Liver (tissue), 8 donors: ENCODE measurements at regions not wholly inside any gene's neighbourhood (a gene's known extent, or its start where the extent isn't known, plus 50 kb on each side); places are given as distances from the start of the nearest gene placed in this dataset.

ENCODE experiments used
- DNase-seq: peaks from one replicate; pipeline ENCODE4 v3.0.0-alpha.2; 2017; ENCODE audit warnings: low spot score
- H3K27ac ChIP-seq, 2 donors: one replicate each; pipeline ENCODE4 v1.7.0; 2013; ENCODE audit warnings: inconsistent platforms in 2 of 2, low read length in 2 of 2, control low read depth in 1 of 2, low read depth in 1 of 2, mild to moderate bottlenecking in 1 of 2
- H3K27me3 ChIP-seq, 4 donors: one replicate each; pipeline versions ENCODE4 v1.6.1 to v1.7.0; 2013; ENCODE audit warnings: low read length in 3 of 4, inconsistent platforms in 1 of 4, mild to moderate bottlenecking in 1 of 4, moderate library complexity in 1 of 4; ENCODE audit not compliant: control insufficient read depth in 4 of 4, insufficient read depth in 4 of 4
- H3K36me3 ChIP-seq, 4 donors: one replicate each; pipeline versions ENCODE4 v1.6.1 to v1.7.0; 2013; ENCODE audit warnings: low read length in 3 of 4, mild to moderate bottlenecking in 3 of 4, low read depth in 1 of 4, moderate library complexity in 1 of 4; ENCODE audit not compliant: control insufficient read depth in 4 of 4, insufficient read depth in 3 of 4
- H3K4me1 ChIP-seq, 4 donors: one replicate each; pipeline versions ENCODE4 v1.6.1 to v1.7.0; 2013; ENCODE audit warnings: low read length in 3 of 4, mild to moderate bottlenecking in 3 of 4, moderate library complexity in 1 of 4; ENCODE audit not compliant: control insufficient read depth in 4 of 4, insufficient read depth in 4 of 4
- H3K4me3 ChIP-seq, 3 donors: one replicate each; pipeline versions ENCODE4 v1.6.1 to v1.7.0; 2013; ENCODE audit warnings: low read length in 3 of 3, control low read depth in 1 of 3, low read depth in 1 of 3, mild to moderate bottlenecking in 1 of 3
- H3K9ac ChIP-seq, 2 donors: one replicate each; pipeline ENCODE4 v1.7.0; 2013; ENCODE audit warnings: low read length in 2 of 2, mild to moderate bottlenecking in 2 of 2, moderate library complexity in 2 of 2, control low read depth in 1 of 2, low read depth in 1 of 2
- H3K9me3 ChIP-seq, 4 donors: one replicate each; pipeline versions ENCODE4 v1.6.1 to v1.7.0; 2013; ENCODE audit warnings: low read length in 3 of 4; ENCODE audit not compliant: control insufficient read depth in 4 of 4
- ATF3 ChIP-seq: IDR thresholded peaks from 2 replicates; pipeline ENCODE4 v1.6.1; 2016; ENCODE audit warnings: antibody characterized with exemption
- CTCF ChIP-seq: fragments of 150-350 bp; IDR thresholded peaks from 2 replicates; pipeline ENCODE4 v1.5.1; 2017; ENCODE audit warnings: improper control_type of control experiment, low read depth, low read length; ENCODE audit not compliant: missing input control
- GABPA ChIP-seq, 2 donors: IDR thresholded peaks in 1 of 2; conservative IDR thresholded peaks in 1 of 2; 2 replicates each; pipeline ENCODE4 v1.6.1; 2016; ENCODE audit warnings: antibody characterized with exemption in 2 of 2, mild to moderate bottlenecking in 1 of 2, moderate library complexity in 1 of 2
- HNF4A ChIP-seq, 2 donors: conservative IDR thresholded peaks; 2 replicates each; pipeline ENCODE4 v1.6.1; 2016; ENCODE audit warnings: antibody characterized with exemption in 2 of 2, mild to moderate bottlenecking in 2 of 2
- HNF4G ChIP-seq: IDR thresholded peaks from 2 replicates; pipeline ENCODE4 v1.6.1; 2016; ENCODE audit warnings: antibody characterized with exemption
- JUND ChIP-seq, 2 donors: IDR thresholded peaks; 2 replicates each; pipeline ENCODE4 v1.6.1; 2016; ENCODE audit warnings: antibody characterized with exemption in 2 of 2
- NR2F2 ChIP-seq: IDR thresholded peaks from 2 replicates; pipeline ENCODE4 v1.6.1; 2016; ENCODE audit warnings: antibody characterized with exemption
- RAD21 ChIP-seq, 2 donors: IDR thresholded peaks; 2 replicates each; pipeline ENCODE4 v1.6.1; 2016; ENCODE audit warnings: antibody characterized with exemption in 2 of 2, mild to moderate bottlenecking in 2 of 2
- REST ChIP-seq: IDR thresholded peaks from 2 replicates; pipeline ENCODE4 v1.6.1; 2016; ENCODE audit warnings: antibody characterized with exemption, mild to moderate bottlenecking
- RXRA ChIP-seq, 2 donors: IDR thresholded peaks; 2 replicates each; pipeline ENCODE4 v1.6.1; 2017 to 2018; ENCODE audit warnings: antibody characterized with exemption in 2 of 2, mild to moderate bottlenecking in 1 of 2
- SP1 ChIP-seq: IDR thresholded peaks from 2 replicates; pipeline ENCODE4 v1.6.1; 2018; ENCODE audit warnings: antibody characterized with exemption, mild to moderate bottlenecking
- TAF1 ChIP-seq: conservative IDR thresholded peaks from 2 replicates; pipeline ENCODE4 v1.6.1; 2016; ENCODE audit warnings: antibody characterized with exemption, mild to moderate bottlenecking
- ZBTB33 ChIP-seq: IDR thresholded peaks from 2 replicates; pipeline ENCODE4 v1.6.1; 2016; ENCODE audit warnings: antibody characterized with exemption
- whole genome bisulfite sequencing: extraction: QIAGEN DNeasy Blood & Tissue Kit; methylation state at CpG from one replicate; pipeline ENCODE4 v1.1.7; 2013; 5-methylcytosine and 5-hydroxymethylcytosine counted together
- donor health status: healthy.
- donor health status: healthy.
- donor health status: healthy.
- donor health status: healthy.
- donor health status: healthy.

GRCh38 chr18:56076723-56077122, 488.7 kb upstream of the TCF4 start:
- Histone ChIP-seq H3K9me3 (no peaks in the 10 kb centered on the region), H3K27ac (no peak overlapping the region), H3K9ac (no peak overlapping the region), H3K4me3 (no peak overlapping the region), H3K4me1 (no peaks in the 10 kb centered on the region), H3K27me3 (no peaks in the 10 kb centered on the region), H3K36me3 (no peaks in the 10 kb centered on the region)
- no peak for DNase-seq
- 89% methylated on average over 1 of the region's 1 CpG for WGBS
- no peak for TF ChIP-seq SP1
- no peak for TF ChIP-seq HNF4G
- no peak for TF ChIP-seq ATF3
- TF ChIP-seq NR2F2 = no peak
- TF ChIP-seq GABPA (IDR thresholded peaks at IDR 0.05 in 1 of 2, conservative IDR thresholded peaks at IDR 0.05 in 1 of 2) = no peak
- TF ChIP-seq RAD21 (IDR thresholded peaks at IDR 0.05) = no peak
- no peak for TF ChIP-seq RXRA (IDR thresholded peaks at IDR 0.05)

GRCh38 chr18:56068701-56069100, 480.7 kb upstream of the TCF4 start:
- H3K27me3 ChIP-seq = no peaks in the 10 kb centered on the region
- no peak overlapping the region for H3K27ac ChIP-seq
- no peak for DNase-seq
- 70% methylated on average over 5 of the region's 5 CpGs for WGBS
- H3K4me3 ChIP-seq = no peak overlapping the region
- H3K36me3 ChIP-seq = no peaks in the 10 kb centered on the region
- TF ChIP-seq ZBTB33 (no peak), TAF1 (no peak), NR2F2 (no peak), HNF4G (no peak)
- H3K9me3 ChIP-seq = no peaks in the 10 kb centered on the region
- H3K9ac ChIP-seq = no peak overlapping the region
- H3K4me1 ChIP-seq = no peaks in the 10 kb centered on the region

- H3K36me3 ChIP-seq = no peaks in the 10 kb centered on the region
- no peak for DNase-seq
- no peak overlapping the region for H3K4me3 ChIP-seq
- no peak overlapping the region for H3K9ac ChIP-seq
- H3K4me1 ChIP-seq = no peaks in the 10 kb centered on the region
- TF ChIP-seq SP1 (no peak), GABPA (IDR thresholded peaks at IDR 0.05 in 1 of 2, conservative IDR thresholded peaks at IDR 0.05 in 1 of 2) (no peak), RXRA (IDR thresholded peaks at IDR 0.05) (no peak), HNF4A (conservative IDR thresholded peaks at IDR 0.05) (no peak), CTCF (no peak), ATF3 (no peak), NR2F2 (no peak), RAD21 (IDR thresholded peaks at IDR 0.05) (no peak), TAF1 (no peak), JUND (IDR thresholded peaks at IDR 0.05) (no peak), REST (no peak)
- 89% methylated on average over 2 of the region's 2 CpGs for WGBS
- H3K27me3 ChIP-seq = no peaks in the 10 kb centered on the region
- H3K9me3 ChIP-seq = no peaks in the 10 kb centered on the region
- H3K27ac ChIP-seq = no peak overlapping the region
These were observed 480.1 kb upstream of the TCF4 start for GRCh38 chr18:56067969-56068671.
